Liver (tissue), 8 donors: ENCODE measurements at regions not wholly inside any gene's neighbourhood (a gene's known extent, or its start where the extent isn't known, plus 50 kb on each side); places are given as distances from the start of the nearest gene placed in this dataset.

ENCODE experiments used
- DNase-seq: peaks from one replicate; pipeline ENCODE4 v3.0.0-alpha.2; 2017; ENCODE audit warnings: low spot score
- H3K27ac ChIP-seq, 2 donors: one replicate each; pipeline ENCODE4 v1.7.0; 2013; ENCODE audit warnings: inconsistent platforms in 2 of 2, low read length in 2 of 2, control low read depth in 1 of 2, low read depth in 1 of 2, mild to moderate bottlenecking in 1 of 2
- H3K27me3 ChIP-seq, 4 donors: one replicate each; pipeline versions ENCODE4 v1.6.1 to v1.7.0; 2013; ENCODE audit warnings: low read length in 3 of 4, inconsistent platforms in 1 of 4, mild to moderate bottlenecking in 1 of 4, moderate library complexity in 1 of 4; ENCODE audit not compliant: control insufficient read depth in 4 of 4, insufficient read depth in 4 of 4
- H3K36me3 ChIP-seq, 4 donors: one replicate each; pipeline versions ENCODE4 v1.6.1 to v1.7.0; 2013; ENCODE audit warnings: low read length in 3 of 4, mild to moderate bottlenecking in 3 of 4, low read depth in 1 of 4, moderate library complexity in 1 of 4; ENCODE audit not compliant: control insufficient read depth in 4 of 4, insufficient read depth in 3 of 4
- H3K4me1 ChIP-seq, 4 donors: one replicate each; pipeline versions ENCODE4 v1.6.1 to v1.7.0; 2013; ENCODE audit warnings: low read length in 3 of 4, mild to moderate bottlenecking in 3 of 4, moderate library complexity in 1 of 4; ENCODE audit not compliant: control insufficient read depth in 4 of 4, insufficient read depth in 4 of 4
- H3K4me3 ChIP-seq, 3 donors: one replicate each; pipeline versions ENCODE4 v1.6.1 to v1.7.0; 2013; ENCODE audit warnings: low read length in 3 of 3, control low read depth in 1 of 3, low read depth in 1 of 3, mild to moderate bottlenecking in 1 of 3
- H3K9ac ChIP-seq, 2 donors: one replicate each; pipeline ENCODE4 v1.7.0; 2013; ENCODE audit warnings: low read length in 2 of 2, mild to moderate bottlenecking in 2 of 2, moderate library complexity in 2 of 2, control low read depth in 1 of 2, low read depth in 1 of 2
- H3K9me3 ChIP-seq, 4 donors: one replicate each; pipeline versions ENCODE4 v1.6.1 to v1.7.0; 2013; ENCODE audit warnings: low read length in 3 of 4; ENCODE audit not compliant: control insufficient read depth in 4 of 4
- ATF3 ChIP-seq: IDR thresholded peaks from 2 replicates; pipeline ENCODE4 v1.6.1; 2016; ENCODE audit warnings: antibody characterized with exemption
- CTCF ChIP-seq: fragments of 150-350 bp; IDR thresholded peaks from 2 replicates; pipeline ENCODE4 v1.5.1; 2017; ENCODE audit warnings: improper control_type of control experiment, low read depth, low read length; ENCODE audit not compliant: missing input control
- EGR1 ChIP-seq, 2 donors: IDR thresholded peaks; 2 replicates each; pipeline ENCODE4 v1.6.1; 2016 to 2018; ENCODE audit warnings: antibody characterized with exemption in 2 of 2, low read depth in 2 of 2
- FOXA1 ChIP-seq: IDR thresholded peaks from 2 replicates; pipeline ENCODE4 v1.6.1; 2016; ENCODE audit warnings: antibody characterized with exemption
- FOXA2 ChIP-seq: IDR thresholded peaks from 2 replicates; pipeline ENCODE4 v1.6.1; 2016; ENCODE audit warnings: antibody characterized with exemption
- HNF4A ChIP-seq, 2 donors: conservative IDR thresholded peaks; 2 replicates each; pipeline ENCODE4 v1.6.1; 2016; ENCODE audit warnings: antibody characterized with exemption in 2 of 2, mild to moderate bottlenecking in 2 of 2
- HNF4G ChIP-seq: IDR thresholded peaks from 2 replicates; pipeline ENCODE4 v1.6.1; 2016; ENCODE audit warnings: antibody characterized with exemption
- JUND ChIP-seq, 2 donors: IDR thresholded peaks; 2 replicates each; pipeline ENCODE4 v1.6.1; 2016; ENCODE audit warnings: antibody characterized with exemption in 2 of 2
- NR2F2 ChIP-seq: IDR thresholded peaks from 2 replicates; pipeline ENCODE4 v1.6.1; 2016; ENCODE audit warnings: antibody characterized with exemption
- RAD21 ChIP-seq, 2 donors: IDR thresholded peaks; 2 replicates each; pipeline ENCODE4 v1.6.1; 2016; ENCODE audit warnings: antibody characterized with exemption in 2 of 2, mild to moderate bottlenecking in 2 of 2
- RXRA ChIP-seq, 2 donors: IDR thresholded peaks; 2 replicates each; pipeline ENCODE4 v1.6.1; 2017 to 2018; ENCODE audit warnings: antibody characterized with exemption in 2 of 2, mild to moderate bottlenecking in 1 of 2
- YY1 ChIP-seq: IDR thresholded peaks from 2 replicates; pipeline ENCODE4 v1.6.1; 2016; ENCODE audit warnings: antibody characterized with exemption, mild to moderate bottlenecking
- WGBS: extraction: QIAGEN DNeasy Blood & Tissue Kit; methylation state at CpG from one replicate; pipeline ENCODE4 v1.1.7; 2013; 5-methylcytosine and 5-hydroxymethylcytosine counted together
- TF ChIP-seq, protein P1 (sequence below): IDR thresholded peaks from 2 replicates; pipeline ENCODE4 v1.6.1; 2016; ENCODE audit warnings: antibody characterized with exemption
- TF ChIP-seq, protein P2 (sequence below): IDR thresholded peaks from 2 replicates; pipeline ENCODE4 v1.6.1; 2016; ENCODE audit warnings: antibody characterized with exemption
- donor health status: healthy.
- donor health status: healthy.
- donor health status: healthy.
- donor health status: healthy.
- donor health status: healthy.

DNA sequence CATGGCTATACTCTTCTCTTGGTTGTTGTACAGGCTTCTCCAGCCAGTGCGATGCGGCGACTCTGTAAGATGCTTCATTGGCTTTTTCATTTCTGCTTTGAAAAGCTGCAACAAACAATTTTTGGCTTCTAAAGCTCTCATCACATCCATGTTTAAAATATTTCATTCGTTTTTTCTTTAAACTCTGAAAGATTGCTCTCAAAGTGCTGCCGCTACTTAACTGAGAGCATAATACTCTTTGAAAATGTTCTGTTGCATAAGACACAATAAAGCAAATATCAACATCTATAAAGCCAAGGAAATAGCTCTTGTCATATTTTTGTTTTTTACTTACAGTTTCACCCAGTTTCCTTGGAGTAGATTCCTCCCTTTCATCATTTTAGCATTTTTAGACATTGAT, 468.3 kb downstream of the TBC1D22A start (continued):
- no peak for TF ChIP-seq ATF3
- no peak for TF ChIP-seq JUND (IDR thresholded peaks at IDR 0.05)
- no peak for TF ChIP-seq YY1
- no peak for TF ChIP-seq EGR1 (IDR thresholded peaks at IDR 0.05; ENCODE audit: low read depth in 2 of 2)
- TF ChIP-seq HNF4A (conservative IDR thresholded peaks at IDR 0.05): no peak
- TF ChIP-seq, protein P1, sequence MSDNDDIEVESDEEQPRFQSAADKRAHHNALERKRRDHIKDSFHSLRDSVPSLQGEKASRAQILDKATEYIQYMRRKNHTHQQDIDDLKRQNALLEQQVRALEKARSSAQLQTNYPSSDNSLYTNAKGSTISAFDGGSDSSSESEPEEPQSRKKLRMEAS: no peak

- no peaks in the 10 kb centered on the region for H3K4me1 ChIP-seq
- TF ChIP-seq HNF4A (conservative IDR thresholded peaks at IDR 0.05): no peak
- TF ChIP-seq, protein P1: no peak
- TF ChIP-seq RAD21 (IDR thresholded peaks at IDR 0.05): no peak
- no peak for TF ChIP-seq FOXA2
- TF ChIP-seq FOXA1: no peak
- TF ChIP-seq CTCF: no peak
- no peak for TF ChIP-seq YY1
- TF ChIP-seq NR2F2: no peak
- no peak overlapping the region for H3K27ac ChIP-seq
- DNase-seq: no peak
- no peak overlapping the region for H3K9ac ChIP-seq
- H3K4me3 ChIP-seq: no peak overlapping the region
- WGBS: 89% methylated on average over 7 of the region's 7 CpGs
- H3K36me3 ChIP-seq: no peaks in the 10 kb centered on the region
- peaks cover 4 to 20% (median 11%) of the 10 kb centered on the region in 4 donors for H3K9me3 ChIP-seq
- H3K27me3 ChIP-seq: no peaks in the 10 kb centered on the region
These were observed 467.8 kb downstream of the TBC1D22A start for GRCh38 chr22:47230251-47230650.

DNA sequence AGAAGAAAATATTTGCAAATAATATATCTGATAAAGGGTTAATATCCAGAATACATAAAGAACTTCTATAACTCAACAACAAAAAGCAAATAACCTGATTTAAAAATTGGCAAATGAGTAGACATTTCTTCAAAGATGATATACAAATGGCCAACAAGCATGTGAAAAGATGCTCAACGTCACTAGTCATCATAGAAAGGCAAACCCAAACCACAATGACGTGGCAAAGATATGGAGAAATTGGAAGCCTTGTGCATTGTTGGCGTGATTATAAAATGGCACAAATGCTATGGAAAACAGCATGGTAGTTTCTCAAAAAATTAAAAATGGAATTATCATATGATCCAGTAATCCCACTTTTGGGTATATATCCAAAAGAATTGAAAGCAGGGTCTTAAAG, 466.3 kb downstream of the TBC1D22A start:
- no peak overlapping the region for H3K27ac ChIP-seq
- peaks cover 1 to 18% (median 6%) of the 10 kb centered on the region in 4 donors for H3K9me3 ChIP-seq
- no peak for DNase-seq
- TF ChIP-seq, protein P2, sequence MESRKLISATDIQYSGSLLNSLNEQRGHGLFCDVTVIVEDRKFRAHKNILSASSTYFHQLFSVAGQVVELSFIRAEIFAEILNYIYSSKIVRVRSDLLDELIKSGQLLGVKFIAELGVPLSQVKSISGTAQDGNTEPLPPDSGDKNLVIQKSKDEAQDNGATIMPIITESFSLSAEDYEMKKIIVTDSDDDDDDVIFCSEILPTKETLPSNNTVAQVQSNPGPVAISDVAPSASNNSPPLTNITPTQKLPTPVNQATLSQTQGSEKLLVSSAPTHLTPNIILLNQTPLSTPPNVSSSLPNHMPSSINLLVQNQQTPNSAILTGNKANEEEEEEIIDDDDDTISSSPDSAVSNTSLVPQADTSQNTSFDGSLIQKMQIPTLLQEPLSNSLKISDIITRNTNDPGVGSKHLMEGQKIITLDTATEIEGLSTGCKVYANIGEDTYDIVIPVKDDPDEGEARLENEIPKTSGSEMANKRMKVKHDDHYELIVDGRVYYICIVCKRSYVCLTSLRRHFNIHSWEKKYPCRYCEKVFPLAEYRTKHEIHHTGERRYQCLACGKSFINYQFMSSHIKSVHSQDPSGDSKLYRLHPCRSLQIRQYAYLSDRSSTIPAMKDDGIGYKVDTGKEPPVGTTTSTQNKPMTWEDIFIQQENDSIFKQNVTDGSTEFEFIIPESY: no peak
- TF ChIP-seq RXRA (IDR thresholded peaks at IDR 0.05): no peak
- TF ChIP-seq HNF4G: no peak
- no peak for TF ChIP-seq FOXA1
- no peak for TF ChIP-seq YY1
- no peaks in the 10 kb centered on the region for H3K36me3 ChIP-seq
- WGBS: 67% methylated on average over 3 of the region's 3 CpGs
- H3K9ac ChIP-seq: no peak overlapping the region
- no peaks in the 10 kb centered on the region for H3K27me3 ChIP-seq
- H3K4me3 ChIP-seq: no peak overlapping the region
- H3K4me1 ChIP-seq: no peaks in the 10 kb centered on the region
